ENCODE measurements at regions not wholly inside any gene's neighbourhood (a gene's known extent, or its start where the extent isn't known, plus 50 kb on each side); places are given as distances from the start of the nearest gene placed in this dataset.

DNA sequence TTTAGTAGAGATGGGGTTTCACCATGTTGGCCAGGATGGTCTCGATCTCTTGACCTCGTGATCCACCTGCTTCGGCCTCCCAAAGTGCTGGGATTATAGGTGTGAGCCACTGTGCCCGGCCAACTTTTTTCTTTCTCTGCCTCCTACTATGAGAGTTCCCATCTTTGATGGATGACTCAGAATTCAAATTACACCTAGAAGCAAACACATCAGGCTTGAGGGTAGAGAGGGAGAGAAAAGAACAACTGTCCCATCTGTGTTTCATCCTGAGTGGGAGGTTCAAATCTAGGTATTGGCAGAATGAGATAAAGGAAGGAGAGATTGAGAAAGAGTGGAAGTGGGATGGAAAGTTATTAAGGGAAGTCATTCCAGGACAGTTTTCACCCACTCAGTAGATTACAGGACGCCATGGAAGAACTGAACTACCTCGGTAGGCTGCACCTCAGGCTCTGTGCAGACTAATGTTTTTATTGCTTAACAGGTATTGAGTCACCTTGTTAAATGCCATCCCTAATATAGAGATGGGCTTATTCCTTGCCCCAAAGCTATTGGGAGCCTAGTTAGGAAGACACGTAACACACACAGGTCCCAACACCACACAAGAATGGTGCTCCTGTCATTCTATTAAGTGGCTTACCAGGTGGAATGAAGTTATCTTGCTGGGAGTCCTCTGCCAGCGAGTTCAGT is 275.7 kb downstream of the SOX4 start:
- no peaks in the 10 kb centered on the region for H3K27me3 ChIP-seq (replicated peaks; ENCODE audit: insufficient read depth)
- H3K4me3 ChIP-seq = no peak overlapping the region
- DNase-seq = no peak
- H3K9ac ChIP-seq = no peak overlapping the region
- no peak for TF ChIP-seq EZH2phosphoT487 (IDR thresholded peaks at IDR 0.05; ENCODE audit: insufficient read depth, low read depth)
- TF ChIP-seq EZH2 (IDR thresholded peaks at IDR 0.05; ENCODE audit: insufficient read depth, poor library complexity, severe bottlenecking) = no peak
- in situ Hi-C loops (cut with MboI) = no loop called here
- no peaks in the 10 kb centered on the region for H3F3A ChIP-seq (ENCODE audit: insufficient read depth)
- no peaks in the 10 kb centered on the region for H3K79me2 ChIP-seq (ENCODE audit: insufficient read depth)
- H3K4me2 ChIP-seq (ENCODE audit: unreplicated experiment) = no peak overlapping the region
- H3K9me3 ChIP-seq (ENCODE audit: low read depth) = no peaks in the 10 kb centered on the region
- no peaks in the 10 kb centered on the region for H3K36me3 ChIP-seq (ENCODE audit: low read depth)
- H4K20me1 ChIP-seq (ENCODE audit: insufficient read depth) = no peaks in the 10 kb centered on the region
- H3K27ac ChIP-seq = no peak overlapping the region
- no peak overlapping the region for H2AFZ ChIP-seq
- WGBS, 2 experiments (ENCODE audit: low coverage in 1 of 2, low lambda C conversion rate in 2 of 2, missing lambda C conversion rate in 2 of 2) = 92 to 94% methylated on average over 8 of the region's 8 CpGs
- peaks cover 7% of the 10 kb centered on the region; the same call in 1 of the 2 replicates for H3K4me1 ChIP-seq (ENCODE audit: insufficient read depth)
- H3K9me2 ChIP-seq (ENCODE audit: insufficient read depth) = no peaks in the 10 kb centered on the region

DNA sequence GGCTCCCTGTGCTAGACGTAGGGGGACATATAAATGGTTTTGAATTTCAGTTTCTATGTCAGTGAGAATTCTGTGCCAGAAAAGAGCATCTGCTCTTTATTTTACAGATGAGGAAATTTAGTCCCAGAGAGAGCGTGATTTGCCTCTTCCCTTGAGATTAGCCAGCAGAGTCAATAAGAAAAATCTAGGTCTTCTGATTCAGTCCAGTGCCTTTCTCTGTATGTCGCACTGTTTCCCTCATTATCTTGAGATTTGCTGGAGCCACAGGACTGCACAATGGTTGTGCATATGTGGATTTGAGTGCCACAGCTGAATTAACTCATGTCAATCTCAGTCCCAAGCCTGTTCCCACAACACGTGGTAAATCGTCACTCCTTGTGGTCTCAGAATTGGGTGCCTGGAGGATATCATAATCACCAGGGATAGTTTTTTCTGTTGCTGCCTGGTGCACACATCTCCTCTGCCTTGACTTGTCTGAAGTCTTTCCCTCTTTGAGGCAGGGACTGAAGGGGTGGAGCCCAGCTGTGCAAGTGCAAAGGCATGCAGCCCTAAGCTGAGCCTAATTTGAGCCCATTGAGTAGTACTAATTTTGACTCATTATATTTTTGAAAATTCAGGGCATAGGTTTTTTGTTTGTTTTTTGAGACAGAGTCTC is 276.7 kb downstream of the SOX4 start:
- in situ Hi-C loops (cut with MboI) = no loop called here
- Histone ChIP-seq H3K79me2 (ENCODE audit: insufficient read depth) (no peaks in the 10 kb centered on the region), H3F3A (ENCODE audit: insufficient read depth) (no peaks in the 10 kb centered on the region), H3K9ac (no peak overlapping the region), H3K36me3 (ENCODE audit: low read depth) (no peaks in the 10 kb centered on the region), H3K27me3 (replicated peaks; ENCODE audit: insufficient read depth) (no peaks in the 10 kb centered on the region), H2AFZ (no peak overlapping the region), H3K4me3 (no peak overlapping the region), H3K9me3 (ENCODE audit: low read depth) (no peaks in the 10 kb centered on the region), H3K4me2 (ENCODE audit: unreplicated experiment) (no peak overlapping the region), H4K20me1 (ENCODE audit: insufficient read depth) (no peaks in the 10 kb centered on the region), H3K27ac (no peak overlapping the region), H3K4me1 (ENCODE audit: insufficient read depth) (peaks cover 7% of the 10 kb centered on the region; the same call in 1 of the 2 replicates), H3K9me2 (ENCODE audit: insufficient read depth) (no peaks in the 10 kb centered on the region)
- 77 to 79% methylated on average over 5 of the region's 5 CpGs for WGBS, 2 experiments (ENCODE audit: low coverage in 1 of 2, low lambda C conversion rate in 2 of 2, missing lambda C conversion rate in 2 of 2)
- no peak for DNase-seq
- TF ChIP-seq EZH2 (IDR thresholded peaks at IDR 0.05; ENCODE audit: insufficient read depth, poor library complexity, severe bottlenecking) (no peak), EZH2phosphoT487 (IDR thresholded peaks at IDR 0.05; ENCODE audit: insufficient read depth, low read depth) (no peak)

DNA sequence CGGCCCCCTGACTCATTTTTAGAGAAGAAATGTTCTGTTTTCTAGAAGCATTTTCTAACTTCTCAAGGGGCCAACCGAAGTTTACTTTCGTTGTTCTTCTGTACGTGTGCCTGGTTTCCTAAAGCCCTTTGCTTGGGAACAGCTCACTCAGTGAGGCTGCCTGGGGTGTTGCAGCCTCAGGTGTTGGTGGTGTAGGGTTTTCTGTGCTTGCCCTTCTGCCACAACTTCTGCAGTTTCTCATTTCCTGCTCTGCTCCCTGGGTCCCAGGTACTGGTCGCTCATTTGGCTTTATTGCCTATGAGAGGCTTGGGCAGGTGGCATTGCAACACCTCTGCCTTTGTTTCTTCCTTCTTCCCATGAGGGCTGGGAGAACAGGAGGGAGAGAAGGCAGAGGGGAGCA is 278.3 kb downstream of the SOX4 start:
- H3K4me3 ChIP-seq = no peak overlapping the region
- no peak overlapping the region for H3K9ac ChIP-seq
- no peaks in the 10 kb centered on the region for H3K27me3 ChIP-seq (replicated peaks; ENCODE audit: insufficient read depth)
- H3K4me1 ChIP-seq (ENCODE audit: insufficient read depth) = peaks cover 7% of the 10 kb centered on the region; the same call in 1 of the 2 replicates
- no peak overlapping the region for H3K4me2 ChIP-seq (ENCODE audit: unreplicated experiment)
- in situ Hi-C loops (cut with MboI) = no loop called here
- H2AFZ ChIP-seq = no peak overlapping the region
- 97% methylated on average over 5 of the region's 5 CpGs for WGBS, 2 experiments (ENCODE audit: low coverage in 1 of 2, low lambda C conversion rate in 2 of 2, missing lambda C conversion rate in 2 of 2)
- TF ChIP-seq EZH2 (IDR thresholded peaks at IDR 0.05; ENCODE audit: insufficient read depth, poor library complexity, severe bottlenecking) = no peak
- TF ChIP-seq EZH2phosphoT487 (IDR thresholded peaks at IDR 0.05; ENCODE audit: insufficient read depth, low read depth) = no peak
- H3K27ac ChIP-seq = no peak overlapping the region
- no peak for DNase-seq
- H3K79me2 ChIP-seq (ENCODE audit: insufficient read depth) = no peaks in the 10 kb centered on the region
- no peaks in the 10 kb centered on the region for H4K20me1 ChIP-seq (ENCODE audit: insufficient read depth)
- no peaks in the 10 kb centered on the region for H3K9me2 ChIP-seq (ENCODE audit: insufficient read depth)
- no peaks in the 10 kb centered on the region for H3K9me3 ChIP-seq (ENCODE audit: low read depth)
- no peaks in the 10 kb centered on the region for H3F3A ChIP-seq (ENCODE audit: insufficient read depth)
- H3K36me3 ChIP-seq (ENCODE audit: low read depth) = no peaks in the 10 kb centered on the region

DNA sequence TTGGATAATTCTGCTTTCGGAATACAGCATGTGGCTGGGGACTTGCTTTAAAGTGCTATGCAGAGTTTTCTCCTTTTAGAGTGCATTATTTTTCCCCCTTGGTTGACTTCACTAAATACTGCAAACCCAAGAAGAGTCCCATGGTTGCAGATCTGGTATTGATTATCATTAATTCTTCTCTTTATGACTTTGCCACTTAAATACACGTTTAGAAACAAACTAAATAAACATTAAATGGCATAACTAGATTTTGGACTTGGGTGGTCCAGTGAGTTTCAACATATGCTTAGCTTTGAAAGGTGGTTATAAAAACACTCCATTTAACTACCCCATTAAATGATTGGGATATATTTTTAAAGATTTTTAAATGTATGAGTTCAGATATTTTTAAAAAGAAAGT is 279.2 kb downstream of the SOX4 start:
- Histone ChIP-seq H3K4me3 (no peak overlapping the region), H2AFZ (no peak overlapping the region), H3K79me2 (ENCODE audit: insufficient read depth) (no peaks in the 10 kb centered on the region), H3K27ac (no peak overlapping the region), H3K36me3 (ENCODE audit: low read depth) (no peaks in the 10 kb centered on the region), H3F3A (ENCODE audit: insufficient read depth) (no peaks in the 10 kb centered on the region), H3K9ac (no peak overlapping the region), H3K4me2 (ENCODE audit: unreplicated experiment) (no peak overlapping the region), H3K9me3 (ENCODE audit: low read depth) (no peaks in the 10 kb centered on the region), H3K27me3 (replicated peaks; ENCODE audit: insufficient read depth) (no peaks in the 10 kb centered on the region), H4K20me1 (ENCODE audit: insufficient read depth) (no peaks in the 10 kb centered on the region), H3K4me1 (ENCODE audit: insufficient read depth) (peaks cover 7% of the 10 kb centered on the region; the same call in 1 of the 2 replicates), H3K9me2 (ENCODE audit: insufficient read depth) (no peaks in the 10 kb centered on the region)
- 76 to 81% methylated on average over 2 of the region's 2 CpGs for WGBS, 2 experiments (ENCODE audit: low coverage in 1 of 2, low lambda C conversion rate in 2 of 2, missing lambda C conversion rate in 2 of 2)
- no peak for TF ChIP-seq EZH2 (IDR thresholded peaks at IDR 0.05; ENCODE audit: insufficient read depth, poor library complexity, severe bottlenecking)
- TF ChIP-seq EZH2phosphoT487 (IDR thresholded peaks at IDR 0.05; ENCODE audit: insufficient read depth, low read depth) = no peak
- in situ Hi-C loops (cut with MboI) = no loop called here
- DNase-seq = no peak
